ENCODE measurements at regions not wholly inside any gene's neighbourhood (a gene's known extent, or its start where the extent isn't known, plus 50 kb on each side); places are given as distances from the start of the nearest gene placed in this dataset.

DNA sequence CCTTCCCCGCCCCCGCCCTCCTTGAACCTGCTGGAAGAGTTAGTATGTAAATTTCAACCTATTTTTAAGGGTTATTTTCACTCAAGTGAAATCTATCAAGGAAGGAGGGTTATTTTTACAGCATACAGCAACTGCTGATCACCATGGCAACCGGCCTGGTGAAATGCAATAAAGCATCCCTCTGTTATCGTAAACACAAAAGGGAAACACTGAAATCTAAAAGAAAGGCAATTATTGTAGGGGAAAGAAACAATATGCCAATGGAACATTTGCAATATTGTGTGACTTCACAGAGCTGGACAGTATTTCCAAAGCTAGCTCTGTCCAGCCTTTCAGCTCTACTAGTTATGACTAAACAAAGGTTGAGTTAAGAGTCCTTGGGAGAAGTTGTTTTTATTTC, 588.3 kb upstream of the PBX1 start:
- TF ChIP-seq CTCF (conservative IDR thresholded peaks at IDR 0.05 in 1 of 2, IDR thresholded peaks at IDR 0.05 in 1 of 2; ENCODE audit: extremely low read depth in 1 of 2, insufficient read depth in 1 of 2, low read depth in 1 of 2, low read length in 2 of 2), result no peak
- no peak for TF ChIP-seq EZH2 (IDR thresholded peaks at IDR 0.05; ENCODE audit: borderline replicate concordance, low read length)
